Left lung (tissue), 4 donors: ENCODE measurements at regions not wholly inside any gene's neighbourhood (a gene's known extent, or its start where the extent isn't known, plus 50 kb on each side); places are given as distances from the start of the nearest gene placed in this dataset.
A peak's percentile ranks its signal among the peaks of the same experiment; 100 is the strongest.

Experiments
- ATAC-seq: fragments of 200-7000 bp; cut with Tn5 transposase; one replicate; pipeline ENCODE4 v1.9.1; 2020; ENCODE audit warnings: moderate library complexity
- DNase-seq, 4 donors: peaks; one replicate each; pipeline ENCODE4 v3.0.0-alpha.2; 2013 to 2020
- H3K27ac ChIP-seq, 2 donors: fragments of 200-600 bp; sonication (generic) in 1 of 2; one replicate each; pipeline versions ENCODE4 v1.5.0 to v1.8.0; 2020 to 2021
- H3K27me3 ChIP-seq, 2 donors: fragments of 200-600 bp; sonication (generic) in 1 of 2; one replicate each; pipeline versions ENCODE4 v1.5.0 to v1.8.0; 2020 to 2021
- H3K36me3 ChIP-seq, 2 donors: fragments of 200-600 bp; sonication (generic) in 1 of 2; one replicate each; pipeline versions ENCODE4 v1.5.0 to v1.8.0; 2020 to 2021
- H3K4me1 ChIP-seq, 2 donors: fragments of 200-600 bp; one replicate each; pipeline ENCODE4 v1.8.0; 2021
- H3K4me3 ChIP-seq, 2 donors: fragments of 200-600 bp; sonication (generic) in 1 of 2; one replicate each; pipeline versions ENCODE4 v1.5.0 to v1.8.0; 2020 to 2021; ENCODE audit warnings: mild to moderate bottlenecking in 1 of 2
- H3K9me3 ChIP-seq, 2 donors: fragments of 200-600 bp; sonication (generic) in 1 of 2; one replicate each; pipeline versions ENCODE4 v1.5.0 to v1.8.0; 2020 to 2021
- CTCF ChIP-seq, 2 donors: fragments of 200-600 bp; sonication (generic) in 1 of 2; IDR thresholded peaks; one replicate each; pipeline versions ENCODE4 v1.5.0 to v1.8.0; 2021; ENCODE audit warnings: antibody characterized with exemption in 2 of 2
- intact Hi-C, 2 donors: fragments of 100-400 bp; cut with DNase I; formaldehyde crosslinking; loops; one replicate each; pipeline versions ENCODE4 v1.11.2 to v1.14.2; 2022
- donor health status: DM: no; HTN: yes; CAD: no.
- donor health status: DM: no; HTN: no; CAD: no.

DNA sequence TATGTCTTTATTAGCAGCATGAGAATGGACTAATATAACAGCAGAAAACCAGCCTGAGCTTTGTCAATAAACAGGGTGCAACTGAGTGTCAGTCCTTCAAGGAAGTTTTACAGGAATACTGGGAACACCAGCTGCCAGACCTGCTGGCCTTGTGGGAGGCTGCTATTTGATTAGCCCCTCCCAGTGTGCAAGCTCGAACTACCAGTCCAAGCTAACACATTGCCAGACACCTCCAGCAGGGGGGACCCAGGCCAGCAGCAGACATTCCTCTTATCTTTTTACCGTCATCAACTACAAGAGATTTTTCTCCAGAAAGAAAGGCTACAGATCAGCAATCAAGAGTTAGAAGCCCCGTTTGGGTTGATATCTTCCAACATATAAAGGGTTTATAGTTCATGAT, 942.8 kb upstream of the TENM4 start:
- no peaks in the 10 kb centered on the region for H3K9me3 ChIP-seq
- ATAC-seq (no peak), DNase-seq (no peak)
- intact Hi-C loops, result no loop called here
- H3K27ac ChIP-seq, result no peak overlapping the region
- H3K4me3 ChIP-seq, result no peak overlapping the region
- no peaks in the 10 kb centered on the region for H3K36me3 ChIP-seq
- no peak for TF ChIP-seq CTCF (IDR thresholded peaks at IDR 0.05)
- H3K27me3 ChIP-seq, result no peaks in the 10 kb centered on the region
- no peaks in the 10 kb centered on the region for H3K4me1 ChIP-seq

DNA sequence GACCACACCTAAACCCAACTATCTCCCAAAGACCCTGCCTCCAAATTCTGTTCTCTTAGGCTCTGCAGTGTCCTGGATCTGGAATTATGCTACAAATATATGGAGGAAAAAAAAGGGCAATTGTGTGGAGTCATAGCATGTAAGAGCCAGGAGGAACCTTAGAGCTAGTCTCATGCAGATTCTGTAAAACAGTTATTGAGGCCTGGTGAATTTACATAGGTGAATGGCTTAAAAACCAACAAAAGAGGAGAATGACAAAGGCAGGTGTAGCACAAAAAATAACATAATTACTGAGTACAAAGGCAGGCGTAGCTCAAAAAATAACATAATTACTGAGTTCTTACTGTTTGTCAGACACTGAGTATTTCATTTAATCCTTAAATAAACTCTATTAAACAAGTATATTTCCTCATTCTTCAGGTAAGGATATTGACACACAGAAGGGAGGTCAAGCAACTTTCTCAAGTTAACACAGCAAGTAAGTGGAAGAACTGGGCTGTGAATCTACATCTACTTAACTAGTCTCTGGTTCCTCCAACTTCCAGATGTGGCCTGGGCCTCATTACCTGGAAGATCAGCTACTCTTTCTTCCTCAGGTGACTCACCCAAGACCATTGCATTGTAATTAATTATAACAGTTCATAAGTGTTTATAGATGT, 938.9 kb upstream of the TENM4 start:
- H3K4me3 ChIP-seq, result no peak overlapping the region
- no peak for TF ChIP-seq CTCF (IDR thresholded peaks at IDR 0.05)
- H3K9me3 ChIP-seq, result no peaks in the 10 kb centered on the region
- no peaks in the 10 kb centered on the region for H3K27me3 ChIP-seq
- DNase-seq (peak in 1 of 4 donors; percentile 13), ATAC-seq (peak; percentile 78)
- no peaks in the 10 kb centered on the region for H3K4me1 ChIP-seq
- intact Hi-C loops, result no loop called here
- no peak overlapping the region for H3K27ac ChIP-seq
- H3K36me3 ChIP-seq, result no peaks in the 10 kb centered on the region

GRCh38 chr11:80371931-80372330, 931.1 kb upstream of the TENM4 start:
- TF ChIP-seq CTCF (IDR thresholded peaks at IDR 0.05), result no peak
- intact Hi-C loops, result no loop called here
- H3K27me3 ChIP-seq, result no peaks in the 10 kb centered on the region
- H3K9me3 ChIP-seq, result peaks cover 0 to 3% of the 10 kb centered on the region in 2 donors
- DNase-seq (no peak), ATAC-seq (no peak)
- no peaks in the 10 kb centered on the region for H3K4me1 ChIP-seq
- H3K27ac ChIP-seq, result no peak overlapping the region
- H3K4me3 ChIP-seq, result no peak overlapping the region
- H3K36me3 ChIP-seq, result no peaks in the 10 kb centered on the region

DNA sequence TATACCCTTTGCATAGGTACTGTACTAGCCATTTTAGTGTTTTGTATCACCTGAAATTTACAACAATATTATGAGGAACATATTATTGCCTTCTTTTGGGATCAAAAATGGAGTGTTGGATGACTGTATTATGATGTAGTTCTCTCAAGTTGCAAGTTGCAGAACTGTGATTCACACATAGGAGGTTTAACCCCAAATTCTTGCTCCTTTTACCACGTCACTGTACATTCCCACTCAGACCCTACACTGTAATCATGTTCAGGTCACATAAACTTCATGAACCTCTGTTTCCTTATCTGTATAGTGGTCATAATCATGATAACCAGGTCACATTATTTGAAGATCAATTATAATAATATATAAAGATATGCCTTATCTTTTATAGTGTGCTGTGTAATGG, 925.1 kb upstream of the TENM4 start:
- Histone ChIP-seq H3K27me3 (no peaks in the 10 kb centered on the region), H3K4me1 (no peaks in the 10 kb centered on the region), H3K27ac (no peak overlapping the region), H3K9me3 (peaks cover 0 to 3% of the 10 kb centered on the region in 2 donors), H3K36me3 (no peaks in the 10 kb centered on the region), H3K4me3 (no peak overlapping the region)
- ATAC-seq (no peak), DNase-seq (no peak)
- intact Hi-C loops, result no loop called here
- TF ChIP-seq CTCF (IDR thresholded peaks at IDR 0.05), result no peak

- TF ChIP-seq CTCF (IDR thresholded peaks at IDR 0.05), result no peak
- DNase-seq (peak in 1 of 4 donors; percentile 12), ATAC-seq (no peak)
- H3K9me3 ChIP-seq, result peaks cover 0 to 3% of the 10 kb centered on the region in 2 donors
- H3K4me1 ChIP-seq, result no peaks in the 10 kb centered on the region
- intact Hi-C loops, result no loop called here
- no peaks in the 10 kb centered on the region for H3K27me3 ChIP-seq
- H3K4me3 ChIP-seq, result no peak overlapping the region
- H3K36me3 ChIP-seq, result no peaks in the 10 kb centered on the region
- H3K27ac ChIP-seq, result no peak overlapping the region
Measured at GRCh38 chr11:80365076-80365725, 924.4 kb upstream of the TENM4 start.
